Activated B cell treated with CpG ODN at 0.5 μM for 24 hours (primary cell): ENCODE measurements at regions not wholly inside any gene's neighbourhood (a gene's known extent, or its start where the extent isn't known, plus 50 kb on each side); places are given as distances from the start of the nearest gene placed in this dataset.

Experiments
- ATAC-seq: fragments of 200-7000 bp; cut with Tn5 transposase; one replicate; pipeline ENCODE4 v1.10.0; 2021; ENCODE audit warnings: low read depth, mild to moderate bottlenecking, moderate library complexity
- CTCF ChIA-PET: fragments of 350-600 bp; sonication (Branson Sonifier 250); formaldehyde crosslinking; loops from one replicate; lab custom pipeline; 2021; ENCODE audit warnings: antibody characterized with exemption; lab: Charles Lee
- POLR2A ChIA-PET: fragments of 350-600 bp; sonication (Branson Sonifier 250); formaldehyde crosslinking; loops from one replicate; lab custom pipeline; 2021; ENCODE audit warnings: antibody characterized with exemption; lab: Charles Lee
- DNase-seq: peaks from one replicate; pipeline ENCODE4 v3.0.0; 2022
- H3K27ac Mint-ChIP-seq: one replicate; pipeline ENCODE4 v1.8.0; 2020; ENCODE audit warnings: mixed read lengths
- H3K27me3 Mint-ChIP-seq: one replicate; pipeline ENCODE4 v1.8.0; 2021; ENCODE audit warnings: mixed read lengths
- H3K36me3 Mint-ChIP-seq: one replicate; pipeline ENCODE4 v1.8.0; 2021; ENCODE audit warnings: low read depth, mixed read lengths
- H3K4me1 Mint-ChIP-seq: one replicate; pipeline ENCODE4 v1.8.0; 2021; ENCODE audit warnings: mixed read lengths
- H3K4me3 Mint-ChIP-seq: one replicate; pipeline ENCODE4 v1.8.0; 2020; ENCODE audit warnings: mild to moderate bottlenecking, mixed read lengths
- H3K9me3 Mint-ChIP-seq: one replicate; pipeline ENCODE4 v1.8.0; 2020; ENCODE audit warnings: mixed read lengths
- CTCF ChIP-seq: fragments of 200-600 bp; IDR thresholded peaks from one replicate; pipeline ENCODE4 v1.8.0; 2022; ENCODE audit warnings: antibody characterized with exemption, mild to moderate bottlenecking
- intact Hi-C: fragments of 100-400 bp; cut with micrococcal nuclease; formaldehyde crosslinking; loops from one replicate; pipeline ENCODE4 v1.15.1; 2024

- Mint-ChIP-seq H3K9me3 (peaks cover 9% of the 10 kb centered on the region), H3K4me3 (no peak overlapping the region), H3K4me1 (no peaks in the 10 kb centered on the region), H3K27ac (no peak overlapping the region), H3K27me3 (no peaks in the 10 kb centered on the region), H3K36me3 (no peaks in the 10 kb centered on the region)
- POLR2A ChIA-PET, result no interaction called here
- TF ChIP-seq CTCF, result no peak
- DNase-seq (no peak), ATAC-seq (no peak)
- CTCF ChIA-PET, result no interaction called here
- intact Hi-C loops, result no loop called here
These were observed 275.0 kb downstream of the ANTXR2 start for GRCh38 chr4:79798047-79798446.

GRCh38 chr4:79796948-79797347 is 276.1 kb downstream of the ANTXR2 start:
- ChIA-PET CTCF (no interaction called here), POLR2A (no interaction called here)
- ATAC-seq (no peak), DNase-seq (no peak)
- intact Hi-C loops, result no loop called here
- Mint-ChIP-seq H3K27ac (no peak overlapping the region), H3K36me3 (no peaks in the 10 kb centered on the region), H3K4me3 (no peak overlapping the region), H3K27me3 (no peaks in the 10 kb centered on the region), H3K9me3 (peaks cover 9% of the 10 kb centered on the region), H3K4me1 (no peaks in the 10 kb centered on the region)
- TF ChIP-seq CTCF, result no peak

GRCh38 chr4:79788884-79789283 is 284.1 kb downstream of the ANTXR2 start:
- POLR2A ChIA-PET, result no interaction called here
- Mint-ChIP-seq H3K27ac (no peak overlapping the region), H3K36me3 (no peaks in the 10 kb centered on the region)

GRCh38 chr4:79780129-79780528 is 292.9 kb downstream of the ANTXR2 start:
- ChIA-PET POLR2A (no interaction called here), CTCF (no interaction called here)
- intact Hi-C loops, result no loop called here
- no peak overlapping the region for H3K27ac Mint-ChIP-seq
- peaks cover 14% of the 10 kb centered on the region for H3K9me3 Mint-ChIP-seq
- no peak overlapping the region for H3K4me3 Mint-ChIP-seq
- H3K36me3 Mint-ChIP-seq, result no peaks in the 10 kb centered on the region
- no peak for TF ChIP-seq CTCF
- no peak for ATAC-seq
- DNase-seq, result no peak
- H3K4me1 Mint-ChIP-seq, result no peaks in the 10 kb centered on the region
- no peaks in the 10 kb centered on the region for H3K27me3 Mint-ChIP-seq

More at GRCh38 chr4:79788884-79789283, 284.1 kb downstream of the ANTXR2 start:
- no peaks in the 10 kb centered on the region for H3K27me3 Mint-ChIP-seq
- CTCF ChIA-PET, result no interaction called here
- H3K9me3 Mint-ChIP-seq, result peaks cover 25% of the 10 kb centered on the region
- no peak overlapping the region for H3K4me3 Mint-ChIP-seq
- intact Hi-C loops, result no loop called here
- DNase-seq (no peak), ATAC-seq (no peak)
- no peaks in the 10 kb centered on the region for H3K4me1 Mint-ChIP-seq
- no peak for TF ChIP-seq CTCF

GRCh38 chr4:79772510-79772909 is 300.5 kb downstream of the ANTXR2 start:
- intact Hi-C loops, result no loop called here
- ChIA-PET POLR2A (no interaction called here), CTCF (no interaction called here)
- no peak for ATAC-seq
- Mint-ChIP-seq H3K4me3 (no peak overlapping the region), H3K4me1 (no peaks in the 10 kb centered on the region), H3K27me3 (no peaks in the 10 kb centered on the region), H3K27ac (no peak overlapping the region), H3K9me3 (peaks cover 41% of the 10 kb centered on the region), H3K36me3 (no peaks in the 10 kb centered on the region)
- TF ChIP-seq CTCF, result no peak
- DNase-seq, result no peak
